MM.1S (cell line): ENCODE measurements at regions not wholly inside any gene's neighbourhood (a gene's known extent, or its start where the extent isn't known, plus 50 kb on each side); places are given as distances from the start of the nearest gene placed in this dataset.

Experiments
- DNase-seq: peaks from one replicate; pipeline ENCODE4 v3.0.0-alpha.2; 2015
- H2AFZ ChIP-seq: fragments of 300-600 bp; sonication (generic); 2 replicates; pipeline ENCODE4 v1.6.0; 2016; ENCODE audit warnings: antibody characterized with exemption, low read length
- H3F3A ChIP-seq: fragments of 300-600 bp; sonication (generic); 2 replicates; pipeline ENCODE4 v1.6.1; 2016; ENCODE audit warnings: mild to moderate bottlenecking, antibody characterized with exemption, low read length, moderate library complexity, mixed read lengths; ENCODE audit not compliant: insufficient read depth
- H3K27ac ChIP-seq: fragments of 300-600 bp; sonication (generic); 2 replicates; pipeline ENCODE4 v1.5.1; 2016; ENCODE audit warnings: mild to moderate bottlenecking, low read length
- H3K27me3 ChIP-seq: fragments of 300-600 bp; sonication (generic); replicated peaks from 2 replicates; pipeline ENCODE4 v1.6.0; 2016; ENCODE audit warnings: low read length; ENCODE audit not compliant: insufficient read depth
- H3K36me3 ChIP-seq: fragments of 300-600 bp; sonication (generic); replicated peaks from 2 replicates; pipeline ENCODE4 v1.6.1; 2016; ENCODE audit warnings: mild to moderate bottlenecking, low read length, mixed read lengths; ENCODE audit not compliant: insufficient read depth
- H3K4me1 ChIP-seq: fragments of 300-600 bp; sonication (generic); 2 replicates; pipeline ENCODE4 v1.6.1; 2016; ENCODE audit warnings: low read length, mixed read lengths
- H3K4me2 ChIP-seq: fragments of 300-600 bp; sonication (generic); 2 replicates; pipeline ENCODE4 v1.6.0; 2016; ENCODE audit warnings: low read depth, low read length
- H3K4me3 ChIP-seq: fragments of 300-600 bp; sonication (generic); 2 replicates; pipeline ENCODE4 v1.5.1; 2016; ENCODE audit warnings: low read length, mixed read lengths
- H3K79me2 ChIP-seq: fragments of 300-600 bp; sonication (generic); 2 replicates; pipeline ENCODE4 v1.6.1; 2016; ENCODE audit warnings: mixed run types, low read length, mixed read lengths
- H3K9ac ChIP-seq: fragments of 300-600 bp; sonication (generic); 2 replicates; pipeline ENCODE4 v1.6.1; 2016; ENCODE audit warnings: low read length, mixed read lengths
- H3K9me2 ChIP-seq: fragments of 300-600 bp; sonication (generic); replicated peaks from 2 replicates; pipeline ENCODE4 v1.6.1; 2016; ENCODE audit warnings: mild to moderate bottlenecking, low read length, mixed read lengths; ENCODE audit not compliant: insufficient read depth
- H3K9me3 ChIP-seq: fragments of 300-600 bp; sonication (generic); replicated peaks from 2 replicates; pipeline ENCODE4 v1.6.1; 2016; ENCODE audit warnings: mild to moderate bottlenecking, low read length, mixed read lengths; ENCODE audit not compliant: insufficient read depth
- H4K20me1 ChIP-seq: fragments of 300-600 bp; sonication (generic); 2 replicates; pipeline ENCODE4 v1.6.1; 2016; ENCODE audit warnings: mild to moderate bottlenecking, low read length, moderate library complexity, mixed read lengths; ENCODE audit not compliant: insufficient read depth
- EZH2 ChIP-seq: fragments of 300-600 bp; sonication (generic); optimal IDR thresholded peaks from 2 replicates; pipeline ENCODE3; 2017; ENCODE audit warnings: low read depth, mild to moderate bottlenecking, antibody characterized with exemption, low read length, mixed read lengths
- EZH2phosphoT487 ChIP-seq: fragments of 300-600 bp; sonication (generic); IDR thresholded peaks from 2 replicates; pipeline ENCODE4 v1.6.1; 2018; ENCODE audit warnings: antibody characterized with exemption, low read length
- TF ChIP-seq, protein P1 (sequence below): fragments of 300-600 bp; sonication (generic); IDR thresholded peaks from 2 replicates; pipeline ENCODE4 v1.5.1; 2016; ENCODE audit warnings: antibody characterized with exemption, low read length, mixed read lengths

DNA sequence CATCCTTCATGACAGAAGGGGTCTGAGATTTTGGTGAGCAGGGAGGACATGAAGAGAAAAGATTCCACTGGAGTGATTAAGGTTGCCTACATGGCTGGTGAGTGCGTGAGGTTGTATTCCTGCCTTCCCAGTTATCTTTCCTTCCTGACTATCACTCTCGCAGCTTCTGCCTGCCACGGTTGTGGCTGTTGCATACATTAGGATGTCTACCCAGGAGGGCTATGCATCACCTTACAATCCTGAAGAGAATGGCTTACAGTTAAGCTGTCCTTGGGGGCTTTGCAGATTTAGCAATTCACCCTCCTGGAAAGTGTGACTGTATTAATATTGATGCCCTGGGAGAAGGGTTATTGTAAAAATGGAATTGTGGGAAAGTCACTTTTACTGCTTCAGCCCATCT, 571.0 kb downstream of the TSN start:
- Histone ChIP-seq H3K36me3 (no peaks in the 10 kb centered on the region), H3K4me1 (no peaks in the 10 kb centered on the region), H4K20me1 (no peaks in the 10 kb centered on the region), H3K27me3 (no peaks in the 10 kb centered on the region), H3K27ac (no peak overlapping the region), H3K4me2 (no peak overlapping the region), H3K9me2 (no peaks in the 10 kb centered on the region), H3K9ac (no peak overlapping the region), H3K9me3 (no peaks in the 10 kb centered on the region), H3K79me2 (no peaks in the 10 kb centered on the region), H3K4me3 (no peak overlapping the region), H2AFZ (no peak overlapping the region), H3F3A (no peaks in the 10 kb centered on the region)
- TF ChIP-seq EZH2phosphoT487 (no peak), EZH2 (no peak)
- TF ChIP-seq, protein P1, sequence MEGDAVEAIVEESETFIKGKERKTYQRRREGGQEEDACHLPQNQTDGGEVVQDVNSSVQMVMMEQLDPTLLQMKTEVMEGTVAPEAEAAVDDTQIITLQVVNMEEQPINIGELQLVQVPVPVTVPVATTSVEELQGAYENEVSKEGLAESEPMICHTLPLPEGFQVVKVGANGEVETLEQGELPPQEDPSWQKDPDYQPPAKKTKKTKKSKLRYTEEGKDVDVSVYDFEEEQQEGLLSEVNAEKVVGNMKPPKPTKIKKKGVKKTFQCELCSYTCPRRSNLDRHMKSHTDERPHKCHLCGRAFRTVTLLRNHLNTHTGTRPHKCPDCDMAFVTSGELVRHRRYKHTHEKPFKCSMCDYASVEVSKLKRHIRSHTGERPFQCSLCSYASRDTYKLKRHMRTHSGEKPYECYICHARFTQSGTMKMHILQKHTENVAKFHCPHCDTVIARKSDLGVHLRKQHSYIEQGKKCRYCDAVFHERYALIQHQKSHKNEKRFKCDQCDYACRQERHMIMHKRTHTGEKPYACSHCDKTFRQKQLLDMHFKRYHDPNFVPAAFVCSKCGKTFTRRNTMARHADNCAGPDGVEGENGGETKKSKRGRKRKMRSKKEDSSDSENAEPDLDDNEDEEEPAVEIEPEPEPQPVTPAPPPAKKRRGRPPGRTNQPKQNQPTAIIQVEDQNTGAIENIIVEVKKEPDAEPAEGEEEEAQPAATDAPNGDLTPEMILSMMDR, result no peak
- DNase-seq, result no peak

DNA sequence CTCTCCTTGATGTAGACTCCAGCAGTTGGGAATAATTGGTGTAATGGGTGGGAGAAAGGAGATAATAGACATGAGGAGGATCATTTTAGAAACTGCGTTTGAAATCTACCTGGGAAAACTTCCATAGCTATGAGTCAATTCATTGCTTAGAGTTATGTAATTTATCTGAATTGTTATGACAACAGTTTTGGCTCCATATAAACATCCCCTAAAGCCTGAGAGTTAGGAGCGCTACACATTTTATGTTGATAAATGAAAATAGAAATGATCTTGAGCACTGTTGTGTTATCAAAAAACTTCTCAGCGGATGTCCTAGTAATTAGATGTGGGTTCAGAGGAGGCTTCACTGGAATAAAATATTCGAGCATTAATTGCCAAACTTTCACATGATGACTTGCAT, 573.4 kb downstream of the TSN start:
- no peak overlapping the region for H3K27ac ChIP-seq
- no peaks in the 10 kb centered on the region for H3K4me1 ChIP-seq
- no peaks in the 10 kb centered on the region for H4K20me1 ChIP-seq

DNA sequence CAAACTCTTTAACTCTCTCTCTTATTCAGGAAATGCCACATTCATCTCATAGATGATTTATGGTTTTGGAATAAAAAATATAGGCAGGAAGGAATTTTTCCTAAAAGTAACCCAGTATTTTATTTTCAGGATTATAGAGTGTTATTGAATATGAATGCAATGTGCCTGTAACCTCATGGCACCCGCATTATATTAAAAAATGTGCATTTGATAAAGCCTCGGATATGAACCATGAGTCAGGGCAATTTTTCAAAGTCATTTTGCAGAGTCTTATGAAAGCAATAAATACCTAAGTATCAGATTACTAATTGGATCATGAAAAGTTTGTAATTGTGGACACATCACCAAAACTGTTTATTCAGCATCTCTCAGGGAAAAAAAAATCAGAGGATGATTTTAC, 573.8 kb downstream of the TSN start:
- Histone ChIP-seq H3K9me3 (no peaks in the 10 kb centered on the region), H3K27ac (no peak overlapping the region)

More for the DNA sequence above, 573.4 kb downstream of the TSN start:
- Histone ChIP-seq H3K4me2 (no peak overlapping the region), H3K79me2 (no peaks in the 10 kb centered on the region), H3K36me3 (no peaks in the 10 kb centered on the region), H3K27me3 (no peaks in the 10 kb centered on the region), H2AFZ (no peak overlapping the region), H3K4me3 (no peak overlapping the region), H3K9me3 (no peaks in the 10 kb centered on the region), H3F3A (no peaks in the 10 kb centered on the region), H3K9ac (no peak overlapping the region), H3K9me2 (no peaks in the 10 kb centered on the region)
- no peak for DNase-seq
- no peak for TF ChIP-seq EZH2
- TF ChIP-seq, protein P1, result no peak

More for the DNA sequence above, 573.8 kb downstream of the TSN start:
- H3K9ac ChIP-seq, result no peak overlapping the region
- no peaks in the 10 kb centered on the region for H4K20me1 ChIP-seq
- H3K36me3 ChIP-seq, result no peaks in the 10 kb centered on the region
- H2AFZ ChIP-seq, result no peak overlapping the region
- no peak overlapping the region for H3K4me2 ChIP-seq
- H3K4me3 ChIP-seq, result no peak overlapping the region
- H3K4me1 ChIP-seq, result no peaks in the 10 kb centered on the region
- DNase-seq, result no peak
- H3F3A ChIP-seq, result no peaks in the 10 kb centered on the region
- H3K27me3 ChIP-seq, result no peaks in the 10 kb centered on the region
- no peaks in the 10 kb centered on the region for H3K9me2 ChIP-seq
- no peak for TF ChIP-seq EZH2phosphoT487
- TF ChIP-seq, protein P1, result no peak
- no peak for TF ChIP-seq EZH2
- H3K79me2 ChIP-seq, result no peaks in the 10 kb centered on the region
